H1 (cell line): ENCODE measurements at regions not wholly inside any gene's neighbourhood (a gene's known extent, or its start where the extent isn't known, plus 50 kb on each side); places are given as distances from the start of the nearest gene placed in this dataset.

ENCODE experiments used
- CTCF ChIA-PET: fragments of 300-600 bp; sonication (Branson Sonifier 250); formaldehyde crosslinking; loops from one replicate; lab custom pipeline; 2021; ENCODE audit not compliant: partially characterized antibody; lab: Charles Lee
- POLR2A ChIA-PET: fragments of 300-600 bp; sonication (Branson Sonifier 250); formaldehyde crosslinking; loops from one replicate; lab custom pipeline; 2021; ENCODE audit warnings: inconsistent platforms; ENCODE audit not compliant: partially characterized antibody; lab: Charles Lee
- DNase-seq, 2 experiments: peaks; one replicate each; pipeline versions ENCODE4 v3.0.0 to v3.0.0-alpha.2; 2010 to 2022; ENCODE audit warnings: low spot score in 2 of 2, low read depth in 1 of 2, mixed read lengths in 1 of 2
- FAIRE-seq: peaks from 2 replicates; lab custom pipeline; 2011; peaks lifted over from hg19 to GRCh38; lab: Jason Lieb, UNC
- H2AFZ ChIP-seq: 2 replicates; pipeline ENCODE4 v1.8.1; 2012; ENCODE audit warnings: low read length, inconsistent platforms
- H2AK5ac ChIP-seq: 2 replicates; pipeline ENCODE4 v1.6.1; 2013; ENCODE audit warnings: low read depth, low read length
- H2BK120ac ChIP-seq: replicated peaks from 2 replicates; pipeline ENCODE3; 2013; ENCODE audit warnings: low read depth, low read length, inconsistent platforms
- H2BK12ac ChIP-seq: 2 replicates; pipeline ENCODE4 v1.6.1; 2013; ENCODE audit warnings: low read depth, low read length
- H2BK15ac ChIP-seq: 2 replicates; pipeline ENCODE4 v1.6.1; 2013; ENCODE audit warnings: low read length
- H2BK20ac ChIP-seq: 2 replicates; pipeline ENCODE4 v1.6.1; 2013; ENCODE audit warnings: low read length
- H2BK5ac ChIP-seq: 2 replicates; pipeline ENCODE4 v1.6.1; 2013; ENCODE audit warnings: low read depth, low read length
- H3K14ac ChIP-seq: 2 replicates; pipeline ENCODE4 v1.6.1; 2013; ENCODE audit warnings: inconsistent platforms; ENCODE audit not compliant: insufficient read length
- H3K18ac ChIP-seq: 2 replicates; pipeline ENCODE4 v1.6.1; 2013; ENCODE audit warnings: low read length; ENCODE audit errors: extremely low read depth
- H3K23ac ChIP-seq: 2 replicates; pipeline ENCODE4 v1.6.1; 2013; ENCODE audit warnings: inconsistent platforms; ENCODE audit not compliant: insufficient read length
- H3K23me2 ChIP-seq: 2 replicates; pipeline ENCODE4 v1.6.1; 2013; ENCODE audit warnings: low read depth, low read length
- H3K27ac ChIP-seq: 2 replicates; pipeline ENCODE4 v1.6.1; 2011; ENCODE audit warnings: low read depth, low read length, inconsistent platforms
- H3K27me3 ChIP-seq, 4 experiments: replicated peaks in 1 of 4; 1 replicate in 1 of 4; 2 replicates in 3 of 4; pipeline versions ENCODE4 v1.6.1 to v1.8.1; 2011 to 2013; ENCODE audit warnings: low read length in 3 of 4, mild to moderate bottlenecking in 3 of 4, inconsistent platforms in 2 of 4, mixed read lengths in 2 of 4, moderate library complexity in 1 of 4; ENCODE audit not compliant: control insufficient read depth in 3 of 4, insufficient read depth in 3 of 4; ENCODE audit errors: extremely low read depth in 1 of 4
- H3K36me3 ChIP-seq, 4 experiments: 2 replicates each; pipeline versions ENCODE4 v1.6.1 to v1.8.1; 2011 to 2013; ENCODE audit warnings: mild to moderate bottlenecking in 4 of 4, low read length in 3 of 4, moderate library complexity in 2 of 4, control low read depth in 1 of 4, inconsistent platforms in 1 of 4; ENCODE audit not compliant: insufficient read depth in 4 of 4, control insufficient read depth in 2 of 4
- H3K4ac ChIP-seq: replicated peaks from 2 replicates; pipeline ENCODE3; 2013; ENCODE audit warnings: low read length, low read depth, mixed read lengths, inconsistent platforms; ENCODE audit not compliant: insufficient read length
- H3K4me1 ChIP-seq, 4 experiments: replicated peaks in 1 of 4; 1 replicate in 1 of 4; 2 replicates in 3 of 4; pipeline versions ENCODE4 v1.6.1 to v1.8.1; 2011 to 2013; ENCODE audit warnings: low read length in 3 of 4, inconsistent platforms in 2 of 4, mixed read lengths in 1 of 4; ENCODE audit not compliant: insufficient read depth in 4 of 4, control insufficient read depth in 3 of 4
- H3K4me2 ChIP-seq, 2 experiments: 2 replicates each; pipeline versions ENCODE4 v1.6.1 to v1.8.1; 2011 to 2013; ENCODE audit warnings: low read depth in 2 of 2, low read length in 2 of 2, control low read depth in 1 of 2, inconsistent platforms in 1 of 2, mild to moderate bottlenecking in 1 of 2; ENCODE audit not compliant: insufficient read depth in 1 of 2
- H3K4me3 ChIP-seq, 4 experiments: fragments of 200-600, 300-600 bp in 1 of 4; sonication (generic), shearing (Covaris generic), sonication (Bioruptor Twin) in 1 of 4; 2 replicates each; pipeline versions ENCODE4 v1.5.1 to v1.8.1; 2011 to 2016; ENCODE audit warnings: low read length in 4 of 4, low read depth in 3 of 4, control low read depth in 2 of 4, inconsistent platforms in 2 of 4, mild to moderate bottlenecking in 2 of 4, mixed read lengths in 1 of 4, moderate library complexity in 1 of 4; ENCODE audit not compliant: insufficient read depth in 2 of 4; ENCODE audit errors: extremely low read depth in 1 of 4
- H3K56ac ChIP-seq: replicated peaks from 2 replicates; pipeline ENCODE3; 2013; ENCODE audit warnings: low read depth, mild to moderate bottlenecking, mixed read lengths, low read length, inconsistent platforms; ENCODE audit not compliant: insufficient read length
- H3K79me1 ChIP-seq: 2 replicates; pipeline ENCODE4 v1.6.1; 2013; ENCODE audit warnings: low read depth, low read length, control low read depth
- H3K79me2 ChIP-seq, 2 experiments: 2 replicates each; pipeline versions ENCODE4 v1.6.1 to v1.8.1; 2012 to 2013; ENCODE audit warnings: low read length in 2 of 2, mild to moderate bottlenecking in 2 of 2, inconsistent platforms in 1 of 2; ENCODE audit not compliant: insufficient read depth in 2 of 2, control insufficient read depth in 1 of 2
- H3K9ac ChIP-seq, 4 experiments: replicated peaks in 1 of 4; 1 replicate in 1 of 4; 2 replicates in 3 of 4; pipeline versions ENCODE4 v1.6.1 to v1.8.1; 2011 to 2013; ENCODE audit warnings: low read depth in 3 of 4, low read length in 3 of 4, control low read depth in 2 of 4, mild to moderate bottlenecking in 2 of 4, moderate library complexity in 2 of 4, inconsistent platforms in 1 of 4; ENCODE audit errors: extremely low read depth in 1 of 4
- H3K9me3 ChIP-seq, 2 experiments: 2 replicates each; pipeline versions ENCODE4 v1.6.1 to v1.8.1; 2012 to 2013; ENCODE audit warnings: mild to moderate bottlenecking in 2 of 2, moderate library complexity in 2 of 2, control low read depth in 1 of 2, inconsistent platforms in 1 of 2, low read depth in 1 of 2, low read length in 1 of 2, mixed read lengths in 1 of 2; ENCODE audit not compliant: insufficient read depth in 2 of 2
- H4K20me1 ChIP-seq, 2 experiments: replicated peaks in 1 of 2; 2 replicates each; pipeline versions ENCODE3 to v1.8.1; 2011 to 2013; ENCODE audit warnings: inconsistent platforms in 2 of 2, low read length in 2 of 2, mild to moderate bottlenecking in 1 of 2; ENCODE audit not compliant: insufficient read depth in 2 of 2, control insufficient read depth in 1 of 2
- H4K5ac ChIP-seq: 2 replicates; pipeline ENCODE4 v1.6.1; 2013; ENCODE audit warnings: low read length, low read depth, mixed read lengths, inconsistent platforms; ENCODE audit not compliant: insufficient read length
- H4K8ac ChIP-seq: 2 replicates; pipeline ENCODE4 v1.8.0; 2013; ENCODE audit warnings: mild to moderate bottlenecking, moderate library complexity, low read length, inconsistent platforms; ENCODE audit not compliant: insufficient read depth; ENCODE audit errors: extremely low read depth
- H4K91ac ChIP-seq: replicated peaks from 2 replicates; pipeline ENCODE3; 2013; ENCODE audit warnings: low read length, mixed read lengths, inconsistent platforms; ENCODE audit not compliant: insufficient read length
- CTCF ChIP-seq, 3 experiments: IDR thresholded peaks; 1 replicate in 2 of 3; 2 replicates in 1 of 3; pipeline versions ENCODE4 v1.5.1 to v1.6.1; 2011; ENCODE audit warnings: low read length in 3 of 3, mild to moderate bottlenecking in 3 of 3, inconsistent platforms in 2 of 3, low read depth in 1 of 3, moderate library complexity in 1 of 3; ENCODE audit not compliant: insufficient read depth in 1 of 3; ENCODE audit errors: control extremely low read depth in 1 of 3
- E2F6 ChIP-seq: IDR thresholded peaks from 2 replicates; pipeline ENCODE4 v1.6.1; 2012; ENCODE audit warnings: inconsistent platforms
- WGBS, 2 experiments: shearing (Covaris generic) in 1 of 2; methylation state at CpG; one replicate each; pipeline versions ENCODE4 v1.1.6 to v1.1.7; 2013 to 2015; ENCODE audit warnings: low lambda C conversion rate in 2 of 2, mixed read lengths in 2 of 2, inconsistent platforms in 1 of 2, low coverage in 1 of 2, missing lambda C conversion rate in 1 of 2; ENCODE audit not compliant: insufficient replicate concordance in 2 of 2, insufficient coverage in 1 of 2, insufficient read length in 1 of 2; ENCODE audit errors: extremely low coverage in 1 of 2, missing lambda C conversion rate in 1 of 2; 5-methylcytosine and 5-hydroxymethylcytosine counted together

DNA sequence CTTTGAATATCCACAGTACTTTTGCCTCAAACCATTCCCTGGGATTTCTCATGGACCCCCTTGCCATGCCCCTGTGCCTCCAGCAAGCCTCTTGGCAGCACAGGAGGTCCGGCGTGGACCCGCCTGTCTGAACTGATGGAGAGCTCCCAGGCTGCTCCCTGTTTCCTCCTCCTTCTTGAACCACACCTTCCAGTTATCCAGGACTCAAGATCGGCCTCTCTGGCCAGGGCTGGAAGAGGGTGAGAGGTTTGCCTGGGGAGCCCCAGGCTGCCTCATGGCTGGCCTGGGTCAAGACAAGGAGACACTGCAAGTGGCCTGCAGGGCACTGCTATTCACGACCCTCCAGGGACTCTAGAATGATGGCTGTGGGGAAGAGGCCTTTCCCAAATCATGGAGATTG, 93.6 kb upstream of the WASF3 start:
- Histone ChIP-seq H3K4ac (no peak overlapping the region), H2BK12ac (no peak overlapping the region), H3K23ac (no peak overlapping the region), H3K23me2 (no peaks in the 10 kb centered on the region), H3K4me3 (no peak overlapping the region), H3K79me2 (no peaks in the 10 kb centered on the region), H3K9me3 (no peaks in the 10 kb centered on the region), H3K27ac (no peak overlapping the region), H3K4me2 (no peak overlapping the region), H3K4me1 (peaks cover 0 to 2% (median 0%) of the 10 kb centered on the region in 4 experiments; a peak in 3 of 7 replicates), H2AFZ (no peak overlapping the region), H2BK120ac (no peak overlapping the region), H2BK15ac (no peak overlapping the region), H4K91ac (no peak overlapping the region), H3K56ac (no peak overlapping the region), H3K36me3 (no peaks in the 10 kb centered on the region), H4K5ac (no peak overlapping the region), H3K9ac (no peak overlapping the region), H3K27me3 (no peaks in the 10 kb centered on the region), H3K14ac (no peak overlapping the region), H3K79me1 (no peaks in the 10 kb centered on the region), H2BK20ac (no peak overlapping the region), H4K20me1 (no peaks in the 10 kb centered on the region), H2AK5ac (no peak overlapping the region), H2BK5ac (no peak overlapping the region), H3K18ac (no peak overlapping the region), H4K8ac (no peak overlapping the region)
- ChIA-PET POLR2A (no interaction called here), CTCF (interaction anchor here (0.7 kb wide), 1 partner anchor 19 kb away, joined by 3 read pairs; no protein-coding TSS in a partner anchor)
- WGBS, 2 experiments, result 76% methylated on average over 5 of the region's 5 CpGs; no CpG with 5 or more reads in 1 of the 2 experiments
- FAIRE-seq (no peak), DNase-seq (no peak)
- peak in 1 of 3 experiments; percentile 11; a peak in 1 of 4 replicates for TF ChIP-seq CTCF (IDR thresholded peaks at IDR 0.05; ENCODE audit: control extremely low read depth in 1 of 3, insufficient read depth in 1 of 3, low read depth in 1 of 3, low read length in 3 of 3)
- TF ChIP-seq E2F6, result no peak
